Memory B cell (primary cell): ENCODE measurements at regions not wholly inside any gene's neighbourhood (a gene's known extent, or its start where the extent isn't known, plus 50 kb on each side); places are given as distances from the start of the nearest gene placed in this dataset.

Experiments
- ATAC-seq: fragments of 150-1000 bp; cut with Tn5 transposase; 2 replicates; pipeline ENCODE4 v1.10.0; 2021; ENCODE audit warnings: low read depth, mild to moderate bottlenecking, moderate library complexity
- DNase-seq, 2 donors: peaks; one replicate each; pipeline ENCODE4 v3.0.0; 2022; ENCODE audit warnings: low spot score in 2 of 2
- H3K27ac Mint-ChIP-seq: one replicate; pipeline ENCODE4 v1.8.0; 2022; ENCODE audit warnings: mild to moderate bottlenecking, moderate library complexity, mixed read lengths
- H3K27me3 Mint-ChIP-seq: one replicate; pipeline ENCODE4 v1.8.0; 2022; ENCODE audit warnings: mixed read lengths
- H3K36me3 Mint-ChIP-seq: one replicate; pipeline ENCODE4 v1.8.0; 2022; ENCODE audit warnings: mild to moderate bottlenecking, mixed read lengths
- H3K4me1 Mint-ChIP-seq: one replicate; pipeline ENCODE4 v1.8.0; 2022; ENCODE audit warnings: mixed read lengths
- H3K4me3 Mint-ChIP-seq: one replicate; pipeline ENCODE4 v1.8.0; 2022; ENCODE audit warnings: mild to moderate bottlenecking, moderate library complexity, mixed read lengths
- H3K9me3 Mint-ChIP-seq: one replicate; pipeline ENCODE4 v1.8.0; 2022; ENCODE audit warnings: mixed read lengths

DNA sequence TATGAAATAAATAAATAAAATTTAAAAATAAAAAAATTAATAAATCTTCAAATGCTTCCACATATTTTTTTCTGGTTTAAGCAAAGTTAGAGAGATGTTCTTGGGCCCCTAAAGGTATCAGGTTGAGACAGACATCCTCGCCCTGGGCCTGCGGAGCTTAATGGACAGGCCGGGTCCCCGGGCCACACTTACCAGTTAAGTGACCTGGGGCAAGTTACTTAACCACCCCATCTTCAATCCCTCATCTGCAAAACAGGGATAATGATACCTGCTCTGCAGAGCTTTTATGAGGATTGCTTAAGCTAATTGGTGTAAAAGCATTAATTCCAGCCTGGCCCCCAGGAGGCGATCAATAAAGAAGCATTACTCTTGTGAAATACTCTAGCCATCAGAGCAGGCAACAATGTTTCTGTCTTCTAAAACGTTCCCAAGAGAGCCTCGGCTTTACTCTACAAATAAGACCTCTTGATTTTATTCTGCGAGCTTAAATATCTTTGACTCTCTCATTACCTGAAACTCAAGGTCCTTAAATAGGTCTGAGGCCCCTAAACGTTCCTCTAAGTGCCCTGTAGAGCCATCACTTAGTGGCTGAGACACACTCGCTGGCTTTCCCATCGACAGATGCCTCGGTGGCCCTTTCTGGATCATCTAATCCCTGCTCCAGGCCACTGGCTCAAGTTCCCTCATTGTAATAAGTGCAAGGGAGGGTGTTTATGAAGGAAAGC, 81.1 kb upstream of the DIO3 start:
- Mint-ChIP-seq H3K4me3 (no peak overlapping the region), H3K9me3 (peaks cover 8% of the 10 kb centered on the region), H3K27ac (no peak overlapping the region), H3K36me3 (no peaks in the 10 kb centered on the region), H3K27me3 (peaks cover 4% of the 10 kb centered on the region), H3K4me1 (no peaks in the 10 kb centered on the region)
- DNase-seq (no peak), ATAC-seq (no peak)

DNA sequence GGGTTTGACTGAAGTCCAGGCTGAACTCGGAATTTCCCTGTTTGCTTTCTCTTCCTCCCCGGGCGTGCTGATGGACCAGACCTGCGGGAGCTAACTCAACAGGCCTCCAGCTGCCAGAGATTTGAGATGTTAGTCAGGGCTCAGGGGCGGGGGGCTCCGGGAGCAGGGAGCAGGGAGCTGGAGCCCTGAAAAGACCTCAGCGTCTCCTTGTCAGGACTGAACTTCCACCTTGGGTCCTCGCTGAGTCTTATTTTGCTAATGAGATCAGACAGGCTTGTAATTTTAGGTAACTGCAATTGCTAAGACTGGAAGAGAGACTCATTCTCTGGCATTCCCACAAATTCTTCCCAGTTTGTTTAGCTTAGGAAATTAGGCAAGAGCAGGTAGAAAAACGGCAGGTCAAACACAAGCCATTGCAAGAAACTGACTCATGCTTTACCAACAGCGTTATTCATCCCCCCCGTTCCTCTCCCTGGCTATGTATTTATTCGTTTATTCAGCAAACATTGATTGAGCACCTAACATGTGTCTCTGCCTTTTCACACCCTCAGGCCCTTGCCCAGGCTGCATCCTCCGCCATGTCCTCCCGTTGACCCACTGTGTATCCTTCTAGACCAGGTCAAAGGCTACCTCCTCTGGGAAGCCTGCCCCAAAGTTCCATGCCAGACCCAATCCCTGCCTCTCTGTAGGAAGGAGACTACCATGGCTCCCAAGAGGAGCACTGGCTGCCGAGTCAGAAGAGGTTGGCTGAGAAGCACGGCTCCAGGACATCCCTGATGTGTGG, 80.4 kb upstream of the DIO3 start:
- Mint-ChIP-seq H3K27ac (no peak overlapping the region), H3K27me3 (peaks cover 4% of the 10 kb centered on the region), H3K4me1 (no peaks in the 10 kb centered on the region), H3K36me3 (no peaks in the 10 kb centered on the region), H3K4me3 (no peak overlapping the region), H3K9me3 (peaks cover 8% of the 10 kb centered on the region)
- ATAC-seq (no peak), DNase-seq (no peak)

DNA sequence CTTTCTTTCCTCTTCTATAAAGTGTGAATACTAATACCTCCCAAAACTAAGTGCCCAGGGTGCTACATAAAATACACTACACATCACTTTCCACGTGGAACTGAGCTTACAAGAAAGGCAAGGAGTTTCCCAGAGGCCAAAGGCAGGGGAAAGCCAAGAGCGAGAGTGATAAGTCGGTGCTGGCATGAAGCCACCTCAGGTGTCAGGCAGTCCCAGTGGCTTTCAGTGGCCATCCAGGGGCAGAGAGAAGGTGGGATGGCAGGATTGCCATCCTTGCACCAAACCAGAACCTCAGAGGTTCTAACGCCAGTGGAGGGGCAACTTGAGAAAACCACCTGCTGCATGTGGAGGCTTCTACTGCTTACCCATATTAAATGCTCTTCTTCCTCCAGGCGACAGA, 79.7 kb upstream of the DIO3 start:
- Mint-ChIP-seq H3K36me3 (no peaks in the 10 kb centered on the region), H3K27ac (no peak overlapping the region), H3K9me3 (peaks cover 8% of the 10 kb centered on the region), H3K27me3 (peaks cover 1% of the 10 kb centered on the region), H3K4me1 (no peaks in the 10 kb centered on the region), H3K4me3 (no peak overlapping the region)
- ATAC-seq = no peak
- no peak for DNase-seq

DNA sequence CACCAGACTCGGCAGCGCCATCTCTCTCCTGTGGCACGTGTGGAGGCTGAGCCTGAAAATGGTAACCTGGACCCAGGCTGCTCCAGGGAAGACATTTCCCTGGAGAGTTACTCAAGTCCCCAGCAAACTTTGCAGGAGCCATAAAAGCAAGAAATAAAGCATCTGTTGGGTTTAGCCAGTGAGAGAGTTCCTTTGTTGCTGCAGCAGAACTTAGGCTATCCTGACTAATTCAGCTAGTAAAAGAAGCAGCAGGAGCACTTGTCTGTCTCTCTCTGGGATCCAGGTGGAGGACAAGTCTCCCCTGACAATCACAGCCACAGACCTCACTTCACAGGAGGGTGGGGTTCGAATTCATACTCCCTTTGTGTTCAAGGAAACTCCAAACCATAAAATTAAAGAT, 79.2 kb upstream of the DIO3 start:
- Mint-ChIP-seq H3K4me3 (no peak overlapping the region), H3K4me1 (no peaks in the 10 kb centered on the region), H3K36me3 (no peaks in the 10 kb centered on the region), H3K27ac (no peak overlapping the region), H3K27me3 (no peaks in the 10 kb centered on the region), H3K9me3 (peaks cover 8% of the 10 kb centered on the region)
- ATAC-seq (no peak), DNase-seq (no peak)

DNA sequence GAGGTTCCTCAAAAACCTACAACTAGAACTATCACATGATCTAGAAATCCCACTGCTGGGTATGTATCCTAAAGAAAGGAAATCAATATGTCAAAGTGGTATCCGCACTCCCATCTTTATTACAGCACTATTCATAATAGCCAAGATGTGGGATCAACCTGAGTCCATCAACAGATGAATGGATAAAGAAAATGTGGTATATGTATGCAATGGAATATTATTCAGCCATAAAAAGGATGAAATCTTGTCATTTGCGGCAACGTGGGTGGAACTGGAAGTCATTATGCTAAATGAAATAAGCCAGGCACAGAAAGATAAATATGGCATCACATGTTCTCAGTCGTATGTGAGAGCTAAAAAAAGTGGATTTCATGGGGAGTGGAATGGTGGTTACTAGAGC, 77.5 kb upstream of the DIO3 start:
- ATAC-seq (no peak), DNase-seq (no peak)
- Mint-ChIP-seq H3K9me3 (peaks cover 8% of the 10 kb centered on the region), H3K36me3 (no peaks in the 10 kb centered on the region), H3K4me3 (no peak overlapping the region), H3K27ac (no peak overlapping the region), H3K27me3 (no peaks in the 10 kb centered on the region), H3K4me1 (no peaks in the 10 kb centered on the region)

DNA sequence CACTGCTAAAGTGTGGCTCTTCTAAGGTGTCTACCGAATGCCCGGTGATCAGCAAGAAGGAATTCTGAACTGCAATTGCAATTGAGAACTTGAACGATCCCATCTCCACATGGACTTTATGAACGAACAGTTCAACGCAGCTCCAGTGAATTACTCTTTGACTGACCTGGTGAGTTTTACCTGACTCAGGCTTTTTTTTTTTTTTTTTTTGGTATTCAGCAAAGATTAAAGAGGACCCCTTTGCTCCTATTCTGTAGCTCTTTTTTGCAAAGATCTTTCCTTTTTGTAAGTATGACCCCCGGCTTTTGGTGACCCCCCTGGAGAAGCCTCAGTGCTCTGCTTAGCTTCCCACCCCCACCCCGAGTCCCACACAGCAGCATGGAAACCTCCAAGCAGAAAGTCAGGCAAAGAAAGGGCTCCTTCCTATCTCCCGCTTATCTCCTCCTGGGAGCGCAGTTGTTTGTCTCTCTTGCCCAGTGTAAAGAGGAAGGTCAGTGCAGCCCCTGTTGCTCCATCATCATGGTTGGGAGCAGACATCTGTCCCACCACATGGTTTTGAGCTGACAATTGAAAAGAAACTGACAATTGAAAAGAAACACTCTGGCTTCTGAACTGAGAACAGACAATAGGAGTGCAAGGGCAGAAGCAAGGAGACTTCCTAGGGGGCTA, 72.1 kb upstream of the DIO3 start:
- H3K4me3 Mint-ChIP-seq = no peak overlapping the region
- peaks cover 2% of the 10 kb centered on the region for H3K36me3 Mint-ChIP-seq
- no peak overlapping the region for H3K27ac Mint-ChIP-seq
- H3K27me3 Mint-ChIP-seq = peaks cover 8% of the 10 kb centered on the region
- ATAC-seq (no peak), DNase-seq (no peak)
- H3K4me1 Mint-ChIP-seq = no peaks in the 10 kb centered on the region
- peaks cover 8% of the 10 kb centered on the region for H3K9me3 Mint-ChIP-seq

DNA sequence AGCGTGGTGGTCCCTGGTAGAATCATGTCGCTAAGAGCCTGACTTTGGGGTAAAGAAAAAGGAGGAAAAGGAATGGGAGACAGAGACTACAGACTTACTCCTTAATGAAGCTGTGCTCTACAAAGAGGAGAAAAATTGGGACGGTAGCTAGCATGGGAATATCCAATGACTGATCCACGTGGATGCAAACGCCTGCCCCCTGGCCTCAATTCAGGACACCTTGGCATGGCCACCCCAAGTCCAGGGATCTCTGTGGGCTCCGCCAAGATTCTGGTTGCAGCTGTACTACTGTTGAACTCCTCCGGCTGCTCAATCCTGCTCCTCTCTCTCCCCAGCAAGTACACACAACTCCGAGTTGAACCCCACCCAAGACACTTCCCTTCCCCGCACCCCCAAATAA, 70.5 kb upstream of the DIO3 start:
- Mint-ChIP-seq H3K4me1 (no peaks in the 10 kb centered on the region), H3K36me3 (peaks cover 2% of the 10 kb centered on the region), H3K9me3 (peaks cover 6% of the 10 kb centered on the region), H3K27me3 (peaks cover 8% of the 10 kb centered on the region), H3K27ac (no peak overlapping the region), H3K4me3 (no peak overlapping the region)
- ATAC-seq = no peak
- DNase-seq = no peak

DNA sequence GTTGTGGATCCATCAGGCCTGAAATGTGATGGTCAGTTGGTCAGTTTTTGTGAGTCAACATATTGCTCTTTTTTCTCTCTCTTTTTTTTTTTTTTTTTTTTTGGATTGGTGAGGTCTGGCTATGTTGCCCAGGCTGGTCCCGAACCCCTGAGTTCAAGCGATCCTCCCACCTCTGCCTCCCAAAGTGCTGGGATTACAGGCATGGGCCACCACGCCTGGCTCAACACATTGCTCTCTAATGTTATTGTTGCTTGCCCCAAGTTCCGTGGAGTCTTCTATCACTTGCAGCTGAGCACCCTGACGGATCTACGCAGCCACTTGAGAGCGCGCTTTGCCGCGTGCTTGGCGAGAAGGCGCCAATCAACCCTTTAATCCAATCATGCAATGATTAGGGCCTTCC, 69.5 kb upstream of the DIO3 start:
- Mint-ChIP-seq H3K27me3 (peaks cover 8% of the 10 kb centered on the region), H3K27ac (no peak overlapping the region), H3K36me3 (peaks cover 2% of the 10 kb centered on the region), H3K4me1 (no peaks in the 10 kb centered on the region), H3K9me3 (peaks cover 6% of the 10 kb centered on the region), H3K4me3 (no peak overlapping the region)
- no peak for DNase-seq
- ATAC-seq = no peak

DNA sequence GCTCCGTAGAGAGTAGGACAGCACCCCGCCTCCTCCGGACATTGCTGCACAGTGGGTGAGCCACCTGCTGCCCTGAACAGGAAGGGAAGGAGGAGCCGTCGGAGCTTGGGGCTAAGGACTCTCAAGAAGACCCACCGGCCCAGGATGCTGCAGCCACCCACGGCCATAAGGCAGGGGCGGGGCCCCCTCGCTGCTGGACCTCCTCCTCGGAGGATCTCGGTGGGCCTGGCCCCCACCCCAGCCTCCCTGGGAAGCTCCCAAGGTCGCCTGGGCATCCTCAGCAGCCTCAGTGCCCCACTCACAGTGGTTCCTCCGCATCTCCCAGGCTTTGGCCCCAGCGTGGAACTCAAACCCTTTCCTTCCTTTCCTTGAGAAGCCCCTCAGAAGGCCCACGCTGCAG, 68.6 kb upstream of the DIO3 start:
- DNase-seq (no peak), ATAC-seq (no peak)
- H3K27ac Mint-ChIP-seq = no peak overlapping the region
- H3K4me1 Mint-ChIP-seq = no peaks in the 10 kb centered on the region
- H3K4me3 Mint-ChIP-seq = no peak overlapping the region
- H3K36me3 Mint-ChIP-seq = peaks cover 2% of the 10 kb centered on the region
- peaks cover 6% of the 10 kb centered on the region for H3K9me3 Mint-ChIP-seq
- peaks cover 8% of the 10 kb centered on the region for H3K27me3 Mint-ChIP-seq

DNA sequence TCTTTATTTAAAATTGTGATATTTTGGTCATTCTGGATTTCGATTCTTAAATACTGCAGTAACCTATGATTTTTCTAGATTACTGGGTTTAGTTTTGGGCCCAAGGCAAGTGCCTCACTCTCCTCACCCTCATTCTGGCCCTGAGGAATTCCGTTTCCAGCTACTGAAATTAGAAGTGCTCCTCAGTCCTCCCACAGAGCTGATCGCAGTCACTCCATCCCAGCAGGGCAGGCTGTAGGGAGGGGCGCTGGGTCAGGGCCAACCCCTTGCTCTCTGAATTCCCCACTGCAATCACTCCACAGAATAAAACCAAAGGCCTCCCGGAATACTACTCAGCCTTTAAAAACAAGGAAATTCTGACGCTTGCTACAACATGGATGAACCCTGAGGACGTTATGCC, 66.5 kb upstream of the DIO3 start:
- Mint-ChIP-seq H3K9me3 (peaks cover 6% of the 10 kb centered on the region), H3K4me3 (no peak overlapping the region), H3K27me3 (peaks cover 17% of the 10 kb centered on the region), H3K27ac (no peak overlapping the region), H3K4me1 (no peaks in the 10 kb centered on the region), H3K36me3 (peaks cover 2% of the 10 kb centered on the region)
- no peak for DNase-seq
- ATAC-seq = no peak

DNA sequence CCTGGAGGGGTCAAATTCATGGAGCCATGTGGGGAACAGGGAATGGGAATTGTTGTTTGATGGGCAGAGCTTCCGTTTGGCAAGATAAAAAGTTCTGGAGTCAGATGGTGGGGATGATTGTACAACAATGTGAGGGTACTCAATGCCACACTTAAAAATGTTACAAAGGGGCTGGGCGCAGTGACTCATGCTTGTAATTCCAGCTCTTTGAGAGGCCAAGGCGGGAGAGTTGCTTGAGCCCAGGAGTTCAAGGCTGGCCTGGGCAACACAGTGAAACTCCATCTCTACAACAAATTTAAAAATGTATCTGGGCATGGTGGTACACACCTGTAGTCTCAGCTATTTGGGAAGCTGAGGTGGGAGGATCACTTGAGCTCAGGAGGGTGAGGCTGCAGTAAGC, 66.0 kb upstream of the DIO3 start:
- no peak overlapping the region for H3K27ac Mint-ChIP-seq
- H3K27me3 Mint-ChIP-seq = peaks cover 15% of the 10 kb centered on the region
- H3K36me3 Mint-ChIP-seq = peaks cover 2% of the 10 kb centered on the region
- no peaks in the 10 kb centered on the region for H3K4me1 Mint-ChIP-seq
- no peak for ATAC-seq
- DNase-seq = no peak
- peaks cover 3% of the 10 kb centered on the region for H3K9me3 Mint-ChIP-seq
- H3K4me3 Mint-ChIP-seq = no peak overlapping the region

DNA sequence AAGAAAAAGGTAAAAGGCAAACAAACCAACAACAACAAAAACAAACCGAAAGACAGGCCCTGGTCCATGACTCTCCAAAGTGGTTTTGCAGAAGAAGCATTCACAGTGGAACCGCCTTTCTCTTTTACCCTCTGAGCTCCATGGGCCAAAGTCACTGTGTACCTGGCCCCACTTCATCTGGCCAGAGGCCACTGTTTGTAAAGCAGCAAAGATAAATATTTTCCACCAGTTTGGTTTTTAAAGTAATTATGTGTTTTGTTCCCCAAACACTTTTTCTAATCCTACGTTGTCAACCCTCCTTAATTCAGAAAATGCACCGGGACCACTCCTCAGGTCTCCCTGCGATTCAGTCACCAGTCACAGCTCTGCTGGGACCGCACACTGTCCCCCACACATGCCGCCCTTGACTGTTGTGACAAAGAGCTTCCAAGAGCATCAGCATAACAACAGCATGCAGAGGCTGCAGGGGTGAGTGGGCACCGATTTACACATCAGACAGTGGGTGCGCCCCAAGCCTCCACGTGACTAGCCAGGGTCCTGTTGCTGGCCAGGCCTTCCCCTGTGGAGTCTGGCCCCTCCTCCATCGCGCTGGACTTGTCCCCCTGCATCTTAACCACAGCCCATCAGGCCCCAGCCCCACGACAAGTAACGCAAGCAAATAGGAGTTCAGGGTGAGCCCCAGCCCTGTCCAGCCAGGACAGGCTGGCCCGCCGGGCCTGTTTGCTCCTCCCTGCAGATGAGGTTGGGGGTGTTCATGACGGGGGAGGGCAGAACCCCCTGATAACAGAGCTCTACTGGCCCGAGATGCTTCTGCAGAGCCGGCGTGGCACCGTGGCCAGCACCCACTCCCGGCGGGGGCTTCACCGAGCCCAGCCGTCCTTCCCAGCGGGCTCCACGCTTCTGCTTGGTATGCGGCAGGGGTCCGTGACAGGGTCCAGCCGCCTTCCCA, 65.2 kb upstream of the DIO3 start:
- ATAC-seq (no peak), DNase-seq (no peak)
- Mint-ChIP-seq H3K27me3 (peaks cover 11% of the 10 kb centered on the region), H3K4me1 (no peaks in the 10 kb centered on the region), H3K4me3 (no peak overlapping the region), H3K36me3 (peaks cover 2% of the 10 kb centered on the region), H3K27ac (no peak overlapping the region), H3K9me3 (peaks cover 2% of the 10 kb centered on the region)

DNA sequence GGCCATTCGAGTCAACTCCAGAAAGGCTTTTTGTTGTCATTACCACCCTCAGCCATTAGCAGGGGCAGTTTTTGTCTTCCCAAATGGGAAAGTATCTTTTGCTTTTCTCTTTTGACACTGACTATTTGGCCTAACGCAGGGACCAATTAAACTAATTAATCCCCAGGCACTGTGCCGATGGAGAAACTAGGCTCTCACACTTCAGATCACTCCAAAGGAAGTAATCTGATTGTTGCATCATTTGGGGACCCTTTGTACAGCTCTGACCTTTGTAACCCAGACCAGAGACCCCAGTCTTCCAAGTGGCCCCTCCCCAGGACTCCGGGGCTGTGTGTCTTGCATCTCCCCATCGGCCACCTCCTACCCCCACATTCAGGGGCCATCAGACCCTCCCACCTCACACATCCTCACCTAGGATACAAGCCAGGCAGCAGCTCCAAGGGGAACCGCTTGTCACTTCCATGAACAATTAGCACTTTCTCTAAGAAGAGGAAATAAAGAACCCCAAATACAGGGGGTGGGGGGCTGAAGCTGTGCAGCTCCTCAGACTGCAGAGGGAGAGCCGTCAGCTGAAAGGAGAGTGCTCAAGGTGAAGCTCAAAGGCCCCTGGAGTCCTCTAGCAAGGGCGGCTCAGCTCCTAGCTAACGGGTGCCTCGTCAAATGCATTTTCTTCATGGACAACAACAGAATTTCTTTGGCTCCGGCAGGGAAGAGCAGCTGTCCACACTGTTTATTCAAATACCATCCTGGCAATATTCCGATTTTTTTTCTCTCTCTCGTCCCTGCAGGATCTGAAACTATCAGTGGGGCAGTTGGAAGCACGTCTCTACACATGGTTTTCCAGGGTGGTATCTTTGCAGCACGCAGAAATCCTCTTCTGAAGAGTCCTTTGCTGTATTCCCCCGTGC, 64.3 kb upstream of the DIO3 start:
- DNase-seq (no peak), ATAC-seq (no peak)
- no peak overlapping the region for H3K4me3 Mint-ChIP-seq
- H3K4me1 Mint-ChIP-seq = no peaks in the 10 kb centered on the region
- H3K9me3 Mint-ChIP-seq = peaks cover 2% of the 10 kb centered on the region
- peaks cover 2% of the 10 kb centered on the region for H3K36me3 Mint-ChIP-seq
- peaks cover 11% of the 10 kb centered on the region for H3K27me3 Mint-ChIP-seq
- H3K27ac Mint-ChIP-seq = no peak overlapping the region
